Activated T-cell treated with anti-CD3 and anti-CD28 coated beads, Interleukin-2, amount 50 U/mL, for 24 hours (primary cell): ENCODE measurements at regions not wholly inside any gene's neighbourhood (a gene's known extent, or its start where the extent isn't known, plus 50 kb on each side); places are given as distances from the start of the nearest gene placed in this dataset.

ENCODE experiments used
- DNase-seq: peaks from one replicate; pipeline ENCODE4 v3.0.0-alpha.2; 2020
- H3K27ac Mint-ChIP-seq: 2 replicates; pipeline ENCODE4 v1.8.0; 2020; ENCODE audit warnings: mild to moderate bottlenecking, mixed read lengths
- H3K27me3 Mint-ChIP-seq: 2 replicates; pipeline ENCODE4 v1.8.0; 2020; ENCODE audit warnings: mixed read lengths
- H3K36me3 Mint-ChIP-seq: 2 replicates; pipeline ENCODE4 v1.8.0; 2020; ENCODE audit warnings: low read depth, mixed read lengths
- H3K4me1 Mint-ChIP-seq: 2 replicates; pipeline ENCODE4 v1.8.0; 2020; ENCODE audit warnings: low read depth, mixed read lengths
- H3K4me3 Mint-ChIP-seq: 2 replicates; pipeline ENCODE4 v1.8.0; 2020; ENCODE audit warnings: mild to moderate bottlenecking, moderate library complexity, mixed read lengths
- H3K9me3 Mint-ChIP-seq: 2 replicates; pipeline ENCODE4 v1.8.0; 2020; ENCODE audit warnings: mixed read lengths

GRCh38 chr4:63922146-63922545 lies 487.1 kb downstream of the TECRL start:
- Mint-ChIP-seq H3K4me3 (no peak overlapping the region), H3K27me3 (no peaks in the 10 kb centered on the region), H3K36me3 (no peaks in the 10 kb centered on the region), H3K4me1 (no peaks in the 10 kb centered on the region), H3K9me3 (peaks cover 14% of the 10 kb centered on the region), H3K27ac (no peak overlapping the region)
- no peak for DNase-seq

- no peaks in the 10 kb centered on the region for H3K4me1 Mint-ChIP-seq
- DNase-seq: no peak
- H3K36me3 Mint-ChIP-seq: no peaks in the 10 kb centered on the region
- H3K9me3 Mint-ChIP-seq: peaks cover 14% of the 10 kb centered on the region
- no peak overlapping the region for H3K27ac Mint-ChIP-seq
- no peaks in the 10 kb centered on the region for H3K27me3 Mint-ChIP-seq
- H3K4me3 Mint-ChIP-seq: no peak overlapping the region
Measured at GRCh38 chr4:63921561-63921960, 487.7 kb downstream of the TECRL start.

GRCh38 chr4:63919636-63920365 lies 489.4 kb downstream of the TECRL start:
- Mint-ChIP-seq H3K4me3 (no peak overlapping the region), H3K9me3 (peaks cover 9% of the 10 kb centered on the region), H3K27ac (no peak overlapping the region), H3K27me3 (no peaks in the 10 kb centered on the region), H3K36me3 (no peaks in the 10 kb centered on the region), H3K4me1 (no peaks in the 10 kb centered on the region)
- no peak for DNase-seq

GRCh38 chr4:63906660-63907183 lies 502.5 kb downstream of the TECRL start:
- peaks cover 12% of the 10 kb centered on the region for H3K9me3 Mint-ChIP-seq
- no peaks in the 10 kb centered on the region for H3K36me3 Mint-ChIP-seq
- no peak for DNase-seq
- H3K4me3 Mint-ChIP-seq: no peak overlapping the region
- no peaks in the 10 kb centered on the region for H3K4me1 Mint-ChIP-seq
- no peak overlapping the region for H3K27ac Mint-ChIP-seq
- H3K27me3 Mint-ChIP-seq: no peaks in the 10 kb centered on the region

- Mint-ChIP-seq H3K4me1 (no peaks in the 10 kb centered on the region), H3K9me3 (peaks cover 20% of the 10 kb centered on the region), H3K27me3 (no peaks in the 10 kb centered on the region), H3K36me3 (no peaks in the 10 kb centered on the region), H3K4me3 (no peak overlapping the region), H3K27ac (no peak overlapping the region)
- no peak for DNase-seq
Measured at GRCh38 chr4:63904201-63904600, 505.0 kb downstream of the TECRL start.

- no peak for DNase-seq
- H3K4me3 Mint-ChIP-seq: no peak overlapping the region
- H3K9me3 Mint-ChIP-seq: peaks cover 22% of the 10 kb centered on the region
- no peak overlapping the region for H3K27ac Mint-ChIP-seq
- H3K36me3 Mint-ChIP-seq: no peaks in the 10 kb centered on the region
- H3K4me1 Mint-ChIP-seq: no peaks in the 10 kb centered on the region
- H3K27me3 Mint-ChIP-seq: no peaks in the 10 kb centered on the region
Measured at GRCh38 chr4:63901304-63901703, 507.9 kb downstream of the TECRL start.

- peaks cover 21% of the 10 kb centered on the region for H3K9me3 Mint-ChIP-seq
- H3K27me3 Mint-ChIP-seq: no peaks in the 10 kb centered on the region
- no peaks in the 10 kb centered on the region for H3K4me1 Mint-ChIP-seq
- DNase-seq: no peak
- no peak overlapping the region for H3K4me3 Mint-ChIP-seq
- H3K27ac Mint-ChIP-seq: no peak overlapping the region
- H3K36me3 Mint-ChIP-seq: no peaks in the 10 kb centered on the region
Measured at GRCh38 chr4:63898961-63899360, 510.3 kb downstream of the TECRL start.

GRCh38 chr4:63894161-63894560 lies 515.1 kb downstream of the TECRL start:
- Mint-ChIP-seq H3K36me3 (no peaks in the 10 kb centered on the region), H3K9me3 (peaks cover 25% of the 10 kb centered on the region), H3K27me3 (no peaks in the 10 kb centered on the region), H3K4me1 (no peaks in the 10 kb centered on the region), H3K4me3 (no peak overlapping the region), H3K27ac (no peak overlapping the region)
- DNase-seq: no peak

GRCh38 chr4:63869370-63869769 lies 539.9 kb downstream of the TECRL start:
- H3K4me3 Mint-ChIP-seq: no peak overlapping the region

GRCh38 chr4:63851496-63851895 lies 557.8 kb downstream of the TECRL start:
- Mint-ChIP-seq H3K36me3 (no peaks in the 10 kb centered on the region), H3K27me3 (no peaks in the 10 kb centered on the region), H3K4me1 (no peaks in the 10 kb centered on the region), H3K27ac (no peak overlapping the region), H3K4me3 (no peak overlapping the region), H3K9me3 (peaks cover 5% of the 10 kb centered on the region)
- no peak for DNase-seq

More at GRCh38 chr4:63869370-63869769, 539.9 kb downstream of the TECRL start:
- Mint-ChIP-seq H3K9me3 (peaks cover 12% of the 10 kb centered on the region), H3K4me1 (no peaks in the 10 kb centered on the region), H3K27me3 (no peaks in the 10 kb centered on the region), H3K27ac (no peak overlapping the region), H3K36me3 (no peaks in the 10 kb centered on the region)
- no peak for DNase-seq

- Mint-ChIP-seq H3K4me3 (no peak overlapping the region), H3K36me3 (no peaks in the 10 kb centered on the region), H3K27me3 (no peaks in the 10 kb centered on the region), H3K4me1 (no peaks in the 10 kb centered on the region), H3K9me3 (no peaks in the 10 kb centered on the region), H3K27ac (no peak overlapping the region)
- DNase-seq: no peak
Measured at GRCh38 chr4:63841266-63841665, 568.0 kb downstream of the TECRL start.

- no peaks in the 10 kb centered on the region for H3K27me3 Mint-ChIP-seq
- no peak overlapping the region for H3K4me3 Mint-ChIP-seq
- no peaks in the 10 kb centered on the region for H3K36me3 Mint-ChIP-seq
- DNase-seq: no peak
- H3K9me3 Mint-ChIP-seq: peaks cover 3% of the 10 kb centered on the region
- no peaks in the 10 kb centered on the region for H3K4me1 Mint-ChIP-seq
- no peak overlapping the region for H3K27ac Mint-ChIP-seq
Measured at GRCh38 chr4:63831590-63832155, 577.6 kb downstream of the TECRL start.

- Mint-ChIP-seq H3K36me3 (no peaks in the 10 kb centered on the region), H3K4me3 (no peak overlapping the region), H3K27me3 (no peaks in the 10 kb centered on the region), H3K9me3 (peaks cover 24% of the 10 kb centered on the region), H3K4me1 (no peaks in the 10 kb centered on the region), H3K27ac (no peak overlapping the region)
- no peak for DNase-seq
Measured at GRCh38 chr4:63817196-63817865, 591.9 kb downstream of the TECRL start.

- H3K4me3 Mint-ChIP-seq: no peak overlapping the region
- no peak overlapping the region for H3K27ac Mint-ChIP-seq
- H3K4me1 Mint-ChIP-seq: no peaks in the 10 kb centered on the region
- H3K27me3 Mint-ChIP-seq: no peaks in the 10 kb centered on the region
- H3K36me3 Mint-ChIP-seq: no peaks in the 10 kb centered on the region
- peaks cover 34% of the 10 kb centered on the region for H3K9me3 Mint-ChIP-seq
- no peak for DNase-seq
Measured at GRCh38 chr4:63814171-63814964, 594.9 kb downstream of the TECRL start.
